Peyer's patch (tissue), 4 donors: ENCODE measurements at regions not wholly inside any gene's neighbourhood (a gene's known extent, or its start where the extent isn't known, plus 50 kb on each side); places are given as distances from the start of the nearest gene placed in this dataset.

ENCODE experiments used
- POLR2A ChIP-seq, 2 donors: fragments of 450-650 bp; IDR thresholded peaks; one replicate each; pipeline ENCODE4 v1.5.1; 2017; ENCODE audit warnings: antibody characterized with exemption in 2 of 2, mild to moderate bottlenecking in 2 of 2, moderate library complexity in 2 of 2
- TF ChIP-seq, protein P1 (sequence below), 6 experiments: fragments of 450-650 bp in 4 of 6; fragments of 200-600 bp in 2 of 6; sonication (generic) in 1 of 6; IDR thresholded peaks; one replicate each; pipeline ENCODE4 v1.5.1; 2017 to 2019; ENCODE audit warnings: antibody characterized with exemption in 6 of 6, mild to moderate bottlenecking in 3 of 6, moderate library complexity in 1 of 6

DNA sequence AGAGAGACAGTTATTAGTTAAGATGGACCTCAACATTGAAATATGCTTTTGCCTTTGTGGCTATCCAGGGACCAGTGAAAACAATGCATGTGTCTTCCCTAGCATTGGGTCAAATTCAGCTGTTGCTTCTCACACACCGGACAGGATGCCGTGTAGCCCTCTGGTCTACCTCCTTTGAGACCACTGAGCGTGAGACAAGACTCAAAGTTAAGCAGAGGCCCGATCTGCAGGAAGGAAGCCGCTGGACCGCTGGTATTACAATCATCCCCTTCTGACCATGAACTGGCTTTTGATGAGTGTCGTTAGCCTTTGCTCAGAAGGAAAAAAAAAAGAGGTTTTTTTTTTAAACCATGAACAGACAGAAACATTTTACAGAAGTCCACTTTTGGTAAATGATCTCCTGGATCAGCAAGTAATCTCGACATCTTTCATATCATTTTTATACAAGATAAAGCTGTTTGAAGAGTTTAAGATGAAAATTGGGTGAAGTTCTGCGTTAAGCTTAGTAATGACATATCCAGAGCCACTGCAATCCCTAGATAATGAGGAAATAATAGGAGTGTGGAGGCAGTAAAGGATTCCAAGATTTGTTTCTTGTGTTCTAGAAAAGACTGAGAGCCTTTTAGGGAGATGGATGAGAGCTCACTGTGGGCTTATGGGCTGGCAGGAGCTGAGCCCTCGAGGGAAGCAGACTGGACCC is 622.8 kb downstream of the QKI start:
- TF ChIP-seq, protein P1, sequence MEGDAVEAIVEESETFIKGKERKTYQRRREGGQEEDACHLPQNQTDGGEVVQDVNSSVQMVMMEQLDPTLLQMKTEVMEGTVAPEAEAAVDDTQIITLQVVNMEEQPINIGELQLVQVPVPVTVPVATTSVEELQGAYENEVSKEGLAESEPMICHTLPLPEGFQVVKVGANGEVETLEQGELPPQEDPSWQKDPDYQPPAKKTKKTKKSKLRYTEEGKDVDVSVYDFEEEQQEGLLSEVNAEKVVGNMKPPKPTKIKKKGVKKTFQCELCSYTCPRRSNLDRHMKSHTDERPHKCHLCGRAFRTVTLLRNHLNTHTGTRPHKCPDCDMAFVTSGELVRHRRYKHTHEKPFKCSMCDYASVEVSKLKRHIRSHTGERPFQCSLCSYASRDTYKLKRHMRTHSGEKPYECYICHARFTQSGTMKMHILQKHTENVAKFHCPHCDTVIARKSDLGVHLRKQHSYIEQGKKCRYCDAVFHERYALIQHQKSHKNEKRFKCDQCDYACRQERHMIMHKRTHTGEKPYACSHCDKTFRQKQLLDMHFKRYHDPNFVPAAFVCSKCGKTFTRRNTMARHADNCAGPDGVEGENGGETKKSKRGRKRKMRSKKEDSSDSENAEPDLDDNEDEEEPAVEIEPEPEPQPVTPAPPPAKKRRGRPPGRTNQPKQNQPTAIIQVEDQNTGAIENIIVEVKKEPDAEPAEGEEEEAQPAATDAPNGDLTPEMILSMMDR (IDR thresholded peaks at IDR 0.05): no peak
- TF ChIP-seq POLR2A (IDR thresholded peaks at IDR 0.05): no peak
